ENCODE measurements at regions not wholly inside any gene's neighbourhood (a gene's known extent, or its start where the extent isn't known, plus 50 kb on each side); places are given as distances from the start of the nearest gene placed in this dataset.

- TF ChIP-seq YY1 (IDR thresholded peaks at IDR 0.05; ENCODE audit: insufficient read depth, insufficient read length) (no peak), ZNF274 (IDR thresholded peaks at IDR 0.05; ENCODE audit: low read depth, low read length) (no peak)
These were observed 994.3 kb upstream of the ADGRL2 start for GRCh38 chr1:80806431-80806830.
